GM23338 (cell line): ENCODE measurements at regions not wholly inside any gene's neighbourhood (a gene's known extent, or its start where the extent isn't known, plus 50 kb on each side); places are given as distances from the start of the nearest gene placed in this dataset.

Experiments used
- ATAC-seq: fragments of 200-7000 bp; cut with Tn5 transposase; 3 replicates; pipeline ENCODE4 v1.9.1; 2020
- DNase-seq: peaks from one replicate; pipeline ENCODE4 v3.0.0-alpha.2; 2015; ENCODE audit warnings: low spot score
- H2AFZ ChIP-seq: fragments of 200-600 bp; sonication (generic); 2 replicates; pipeline ENCODE4 v1.8.0; 2016; ENCODE audit warnings: antibody characterized with exemption, mild to moderate bottlenecking, moderate library complexity
- H3F3A ChIP-seq: fragments of 200-600 bp; sonication (generic); replicated peaks from 2 replicates; pipeline ENCODE4 v1.8.0; 2017; ENCODE audit warnings: antibody characterized with exemption, mixed run types, low read depth
- H3K27ac ChIP-seq: fragments of 200-600 bp; sonication (generic); 2 replicates; pipeline ENCODE4 v1.6.1; 2016; ENCODE audit warnings: low read depth
- H3K27me3 ChIP-seq: fragments of 200-600 bp; sonication (generic); 2 replicates; pipeline ENCODE4 v1.8.0; 2016; ENCODE audit warnings: mild to moderate bottlenecking, mixed run types, moderate library complexity; ENCODE audit not compliant: insufficient read depth
- H3K36me3 ChIP-seq: fragments of 200-600 bp; sonication (generic); 2 replicates; pipeline ENCODE4 v1.8.0; 2016; ENCODE audit warnings: mild to moderate bottlenecking; ENCODE audit not compliant: insufficient read depth
- H3K4me1 ChIP-seq: fragments of 200-600 bp; sonication (generic); 2 replicates; pipeline ENCODE4 v1.8.0; 2016; ENCODE audit warnings: mild to moderate bottlenecking, moderate library complexity; ENCODE audit not compliant: insufficient read depth
- H3K4me2 ChIP-seq: fragments of 200-600 bp; sonication (generic); 2 replicates; pipeline ENCODE4 v1.7.1; 2017; ENCODE audit warnings: mixed run types
- H3K4me3 ChIP-seq: fragments of 200-600 bp; sonication (generic); 2 replicates; pipeline ENCODE4 v1.6.1; 2016; ENCODE audit warnings: mixed run types
- H3K79me2 ChIP-seq: fragments of 200-600 bp; sonication (generic); replicated peaks from 2 replicates; pipeline ENCODE4 v1.8.0; 2017; ENCODE audit warnings: mild to moderate bottlenecking; ENCODE audit not compliant: insufficient read depth
- H3K9me2 ChIP-seq: fragments of 200-600 bp; sonication (generic); 2 replicates; pipeline ENCODE4 v1.8.0; 2017; ENCODE audit not compliant: insufficient read depth
- H4K20me1 ChIP-seq: fragments of 200-600 bp; sonication (generic); replicated peaks from 2 replicates; pipeline ENCODE4 v1.8.0; 2017; ENCODE audit warnings: mild to moderate bottlenecking; ENCODE audit not compliant: insufficient read depth
- H3K27ac Mint-ChIP-seq: 2 replicates; pipeline ENCODE4 v1.8.0; 2020; ENCODE audit warnings: inconsistent platforms, mild to moderate bottlenecking, moderate library complexity, mixed read lengths
- H3K27me3 Mint-ChIP-seq: 3 replicates; pipeline ENCODE4 v1.8.0; 2022; ENCODE audit warnings: low read depth, mild to moderate bottlenecking, moderate library complexity, mixed read lengths, inconsistent platforms; ENCODE audit not compliant: insufficient read depth, poor library complexity
- H3K36me3 Mint-ChIP-seq: 3 replicates; pipeline ENCODE4 v1.8.0; 2021; ENCODE audit warnings: low read depth, mild to moderate bottlenecking, inconsistent platforms, moderate library complexity, mixed read lengths
- H3K4me1 Mint-ChIP-seq: 3 replicates; pipeline ENCODE4 v1.8.0; 2020; ENCODE audit warnings: mild to moderate bottlenecking, inconsistent platforms, mixed read lengths
- H3K4me3 Mint-ChIP-seq: 3 replicates; pipeline ENCODE4 v1.8.0; 2021; ENCODE audit warnings: moderate library complexity, mild to moderate bottlenecking, inconsistent platforms, mixed read lengths
- H3K9me3 Mint-ChIP-seq: 3 replicates; pipeline ENCODE4 v1.8.0; 2020; ENCODE audit warnings: moderate library complexity, mild to moderate bottlenecking, inconsistent platforms, mixed read lengths
- CREB1 ChIP-seq: fragments of 250-450 bp; sonication (Bioruptor Pico); IDR thresholded peaks from 2 replicates; pipeline ENCODE4 v1.5.0; 2020; ENCODE audit warnings: low read depth, mild to moderate bottlenecking, moderate library complexity
- CTCF ChIP-seq, 2 experiments: fragments of 200-600 bp in 1 of 2; sonication (generic) in 1 of 2; conservative IDR thresholded peaks; 2 replicates each; pipeline versions ENCODE4 v1.5.1 to v1.6.1; 2016 to 2017; ENCODE audit warnings: antibody characterized with exemption in 2 of 2, low read depth in 2 of 2, mild to moderate bottlenecking in 2 of 2, moderate library complexity in 1 of 2
- EZH2 ChIP-seq: fragments of 200-600 bp; sonication (generic); IDR thresholded peaks from one replicate; pipeline ENCODE4 v1.8.0; 2017; ENCODE audit warnings: antibody characterized with exemption, mild to moderate bottlenecking, low read depth; ENCODE audit not compliant: unreplicated experiment
- JUNB ChIP-seq: IDR thresholded peaks from one replicate; pipeline ENCODE4 v1.6.1; 2016; ENCODE audit warnings: antibody characterized with exemption; ENCODE audit not compliant: unreplicated experiment
- NANOG ChIP-seq: IDR thresholded peaks from 2 replicates; pipeline ENCODE4 v1.6.1; 2016; ENCODE audit warnings: antibody characterized with exemption, borderline replicate concordance
- POLR2AphosphoS5 ChIP-seq: IDR thresholded peaks from 2 replicates; pipeline ENCODE4 v1.6.1; 2016; ENCODE audit warnings: antibody characterized with exemption, low read depth
- REST ChIP-seq: IDR thresholded peaks from one replicate; pipeline ENCODE4 v1.6.1; 2018; ENCODE audit warnings: antibody characterized with exemption; ENCODE audit not compliant: unreplicated experiment
- STAT1 ChIP-seq: IDR thresholded peaks from one replicate; pipeline ENCODE4 v1.6.1; 2016; ENCODE audit warnings: antibody characterized with exemption; ENCODE audit not compliant: unreplicated experiment
- ZNF114 ChIP-seq: fragments of 250-450 bp; sonication (Bioruptor Pico); IDR thresholded peaks from 2 replicates; pipeline ENCODE4 v1.5.0; 2020; ENCODE audit warnings: mild to moderate bottlenecking, moderate library complexity
- ZNF331 ChIP-seq: fragments of 250-450 bp; sonication (Bioruptor Pico); IDR thresholded peaks from 2 replicates; pipeline ENCODE4 v1.5.0; 2020; ENCODE audit warnings: low read depth, mild to moderate bottlenecking, moderate library complexity
- ZNF462 ChIP-seq: fragments of 250-450 bp; sonication (Bioruptor Pico); IDR thresholded peaks from 2 replicates; pipeline ENCODE4 v1.5.0; 2020; ENCODE audit warnings: mild to moderate bottlenecking, moderate library complexity

GRCh38 chr17:14760212-14760611, 459.3 kb downstream of the HS3ST3B1 start:
- Mint-ChIP-seq H3K9me3 (no peaks in the 10 kb centered on the region), H3K4me3 (no peak overlapping the region), H3K27ac (no peak overlapping the region), H3K36me3 (no peaks in the 10 kb centered on the region), H3K27me3 (no peaks in the 10 kb centered on the region), H3K4me1 (no peaks in the 10 kb centered on the region)
- no peak for TF ChIP-seq EZH2
- no peak for TF ChIP-seq ZNF331
- TF ChIP-seq STAT1, result no peak
- Histone ChIP-seq H3K36me3 (no peaks in the 10 kb centered on the region), H3K9me2 (no peaks in the 10 kb centered on the region), H3F3A (no peaks in the 10 kb centered on the region), H3K4me3 (no peak overlapping the region), H3K27ac (no peak overlapping the region), H3K4me1 (no peaks in the 10 kb centered on the region), H3K27me3 (no peaks in the 10 kb centered on the region), H3K4me2 (no peak overlapping the region), H4K20me1 (no peaks in the 10 kb centered on the region), H3K79me2 (no peaks in the 10 kb centered on the region), H2AFZ (peak overlapping the region; percentile 56)
- ATAC-seq, result no peak
- DNase-seq, result no peak

GRCh38 chr17:14759325-14759724, 458.4 kb downstream of the HS3ST3B1 start:
- H4K20me1 ChIP-seq, result no peaks in the 10 kb centered on the region
- no peak for ATAC-seq
- H3K4me3 Mint-ChIP-seq, result no peak overlapping the region
- TF ChIP-seq JUNB, result no peak
- TF ChIP-seq POLR2AphosphoS5, result no peak
- TF ChIP-seq CREB1 (CRISPR knock-in tag), result no peak
- TF ChIP-seq CTCF (conservative IDR thresholded peaks at IDR 0.05; ENCODE audit: low read depth in 2 of 2), result no peak
- no peak for TF ChIP-seq REST
- no peak for TF ChIP-seq ZNF462 (CRISPR knock-in tag)
- no peak for TF ChIP-seq STAT1
- TF ChIP-seq ZNF114, result no peak
- TF ChIP-seq NANOG, result no peak
- TF ChIP-seq EZH2, result no peak

More at GRCh38 chr17:14759325-14759724, 458.4 kb downstream of the HS3ST3B1 start:
- Histone ChIP-seq H3K27me3 (no peaks in the 10 kb centered on the region), H3F3A (no peaks in the 10 kb centered on the region), H3K27ac (no peak overlapping the region), H3K4me2 (no peak overlapping the region), H2AFZ (no peak overlapping the region), H3K4me3 (no peak overlapping the region), H3K36me3 (no peaks in the 10 kb centered on the region), H3K4me1 (no peaks in the 10 kb centered on the region), H3K79me2 (no peaks in the 10 kb centered on the region), H3K9me2 (no peaks in the 10 kb centered on the region)
- DNase-seq, result no peak
- Mint-ChIP-seq H3K36me3 (no peaks in the 10 kb centered on the region), H3K27ac (no peak overlapping the region), H3K4me1 (no peaks in the 10 kb centered on the region), H3K27me3 (no peaks in the 10 kb centered on the region), H3K9me3 (no peaks in the 10 kb centered on the region)
